ENCODE measurements at regions not wholly inside any gene's neighbourhood (a gene's known extent, or its start where the extent isn't known, plus 50 kb on each side); places are given as distances from the start of the nearest gene placed in this dataset.
"Not testable (repeated sequence)": the region's sequence is repeated elsewhere in the genome, so short reads cannot be mapped to it uniquely, and the experiment has no call there.

DNA sequence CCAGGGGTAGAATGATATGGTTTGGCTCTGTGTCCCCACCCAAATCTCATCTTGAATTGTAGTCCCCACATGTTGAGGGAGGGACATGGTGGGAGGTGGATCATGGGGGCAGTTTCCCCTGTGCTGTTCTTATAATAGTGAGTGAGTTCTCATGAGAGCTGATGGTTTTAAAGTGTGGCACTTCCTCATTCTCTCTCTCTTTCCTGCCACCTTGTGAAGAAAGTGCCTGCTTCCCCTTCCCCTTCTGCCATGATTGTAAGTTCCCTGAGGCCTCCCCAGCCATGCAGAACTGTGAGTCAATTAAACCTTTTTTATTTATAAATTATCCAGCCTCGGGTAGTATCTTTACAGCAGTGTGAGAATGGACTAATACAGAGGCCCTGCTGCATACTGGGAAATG is 201.1 kb downstream of the LARP7 start:
- TF ChIP-seq, protein P1, sequence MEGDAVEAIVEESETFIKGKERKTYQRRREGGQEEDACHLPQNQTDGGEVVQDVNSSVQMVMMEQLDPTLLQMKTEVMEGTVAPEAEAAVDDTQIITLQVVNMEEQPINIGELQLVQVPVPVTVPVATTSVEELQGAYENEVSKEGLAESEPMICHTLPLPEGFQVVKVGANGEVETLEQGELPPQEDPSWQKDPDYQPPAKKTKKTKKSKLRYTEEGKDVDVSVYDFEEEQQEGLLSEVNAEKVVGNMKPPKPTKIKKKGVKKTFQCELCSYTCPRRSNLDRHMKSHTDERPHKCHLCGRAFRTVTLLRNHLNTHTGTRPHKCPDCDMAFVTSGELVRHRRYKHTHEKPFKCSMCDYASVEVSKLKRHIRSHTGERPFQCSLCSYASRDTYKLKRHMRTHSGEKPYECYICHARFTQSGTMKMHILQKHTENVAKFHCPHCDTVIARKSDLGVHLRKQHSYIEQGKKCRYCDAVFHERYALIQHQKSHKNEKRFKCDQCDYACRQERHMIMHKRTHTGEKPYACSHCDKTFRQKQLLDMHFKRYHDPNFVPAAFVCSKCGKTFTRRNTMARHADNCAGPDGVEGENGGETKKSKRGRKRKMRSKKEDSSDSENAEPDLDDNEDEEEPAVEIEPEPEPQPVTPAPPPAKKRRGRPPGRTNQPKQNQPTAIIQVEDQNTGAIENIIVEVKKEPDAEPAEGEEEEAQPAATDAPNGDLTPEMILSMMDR (IDR thresholded peaks at IDR 0.05): not testable (repeated sequence)
- not testable (repeated sequence) for TF ChIP-seq EP300 (IDR thresholded peaks at IDR 0.05); POLR2A (IDR thresholded peaks at IDR 0.05; ENCODE audit: low read depth); POLR2AphosphoS5 (IDR thresholded peaks at IDR 0.05)
